Activated CD8-positive, alpha-beta T cell treated with anti-CD3 and anti-CD28 coated beads, Interleukin-2, amount 10 ng/mL, durations not matched to agents 7 days and 5 days (primary cell): ENCODE measurements at regions not wholly inside any gene's neighbourhood (a gene's known extent, or its start where the extent isn't known, plus 50 kb on each side); places are given as distances from the start of the nearest gene placed in this dataset.

ENCODE experiments used
- ATAC-seq: fragments of 150-1000 bp; cut with Tn5 transposase; one replicate; pipeline ENCODE4 v1.10.0; 2021; ENCODE audit warnings: moderate library complexity
- CTCF ChIA-PET: fragments of 350-600 bp; sonication (Branson Sonifier 250); formaldehyde crosslinking; loops from one replicate; lab custom pipeline; 2021; ENCODE audit warnings: antibody characterized with exemption; lab: Charles Lee
- POLR2A ChIA-PET: fragments of 350-600 bp; sonication (Branson Sonifier 250); formaldehyde crosslinking; loops from one replicate; lab custom pipeline; 2021; ENCODE audit warnings: antibody characterized with exemption; lab: Charles Lee
- DNase-seq: peaks from one replicate; pipeline ENCODE4 v3.0.0-alpha.2; 2020
- H3K27ac Mint-ChIP-seq: one replicate; pipeline ENCODE4 v1.8.0; 2021; ENCODE audit warnings: mild to moderate bottlenecking, mixed read lengths
- H3K27me3 Mint-ChIP-seq: one replicate; pipeline ENCODE4 v1.8.0; 2021; ENCODE audit warnings: low read depth, mixed read lengths
- H3K36me3 Mint-ChIP-seq: one replicate; pipeline ENCODE4 v1.8.0; 2021; ENCODE audit warnings: low read depth, mixed read lengths
- H3K4me1 Mint-ChIP-seq: one replicate; pipeline ENCODE4 v1.8.0; 2021; ENCODE audit warnings: low read depth, mixed read lengths
- H3K4me3 Mint-ChIP-seq: one replicate; pipeline ENCODE4 v1.8.0; 2021; ENCODE audit warnings: mild to moderate bottlenecking, mixed read lengths
- H3K9me3 Mint-ChIP-seq: one replicate; pipeline ENCODE4 v1.8.0; 2022; ENCODE audit warnings: mixed read lengths; ENCODE audit not compliant: insufficient read depth

GRCh38 chr15:47390208-47390765 is 327.0 kb upstream of the SEMA6D start:
- H3K27me3 Mint-ChIP-seq = no peaks in the 10 kb centered on the region
- ChIA-PET CTCF (no interaction called here), POLR2A (no interaction called here)
- no peak overlapping the region for H3K27ac Mint-ChIP-seq
- no peak overlapping the region for H3K4me3 Mint-ChIP-seq
- ATAC-seq (no peak), DNase-seq (no peak)
- H3K36me3 Mint-ChIP-seq = no peaks in the 10 kb centered on the region
- no peaks in the 10 kb centered on the region for H3K4me1 Mint-ChIP-seq
- no peaks in the 10 kb centered on the region for H3K9me3 Mint-ChIP-seq

GRCh38 chr15:47394286-47394809 is 323.0 kb upstream of the SEMA6D start:
- no peaks in the 10 kb centered on the region for H3K4me1 Mint-ChIP-seq
- ATAC-seq = no peak
- no peaks in the 10 kb centered on the region for H3K9me3 Mint-ChIP-seq
- no peaks in the 10 kb centered on the region for H3K36me3 Mint-ChIP-seq
- H3K27me3 Mint-ChIP-seq = no peaks in the 10 kb centered on the region
- H3K4me3 Mint-ChIP-seq = no peak overlapping the region
- CTCF ChIA-PET = no interaction called here
- no peak overlapping the region for H3K27ac Mint-ChIP-seq
- POLR2A ChIA-PET = no interaction called here
- DNase-seq = no peak

GRCh38 chr15:47395076-47395475 is 322.2 kb upstream of the SEMA6D start:
- ATAC-seq (no peak), DNase-seq (no peak)
- H3K4me3 Mint-ChIP-seq = no peak overlapping the region
- H3K36me3 Mint-ChIP-seq = no peaks in the 10 kb centered on the region
- no peaks in the 10 kb centered on the region for H3K9me3 Mint-ChIP-seq
- no peaks in the 10 kb centered on the region for H3K4me1 Mint-ChIP-seq
- CTCF ChIA-PET = no interaction called here
- no peaks in the 10 kb centered on the region for H3K27me3 Mint-ChIP-seq
- POLR2A ChIA-PET = no interaction called here
- no peak overlapping the region for H3K27ac Mint-ChIP-seq

DNA sequence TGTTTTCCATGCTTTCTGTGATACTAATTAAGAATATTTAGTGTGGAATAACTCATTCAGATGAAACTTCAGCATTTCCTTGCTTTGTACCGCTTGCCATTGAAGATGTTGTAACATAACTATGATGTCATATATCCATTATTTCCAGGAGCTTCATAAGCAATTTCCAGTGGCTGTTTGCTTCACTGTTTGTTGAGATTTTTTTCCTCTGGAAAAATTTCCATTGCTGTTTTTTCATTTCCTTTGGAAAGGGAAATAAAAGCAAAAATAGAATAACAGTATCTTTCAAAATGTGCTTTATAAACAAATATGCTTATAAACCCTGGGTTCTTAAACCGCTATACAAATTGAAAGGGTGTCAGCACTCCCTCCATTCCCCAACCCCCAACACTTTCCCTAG is 319.6 kb upstream of the SEMA6D start:
- ChIA-PET POLR2A (no interaction called here), CTCF (no interaction called here)
- DNase-seq = no peak
- H3K27me3 Mint-ChIP-seq = no peaks in the 10 kb centered on the region
- H3K4me3 Mint-ChIP-seq = no peak overlapping the region
- ATAC-seq = no peak
- no peaks in the 10 kb centered on the region for H3K4me1 Mint-ChIP-seq
- no peaks in the 10 kb centered on the region for H3K9me3 Mint-ChIP-seq
- no peak overlapping the region for H3K27ac Mint-ChIP-seq
- H3K36me3 Mint-ChIP-seq = no peaks in the 10 kb centered on the region

DNA sequence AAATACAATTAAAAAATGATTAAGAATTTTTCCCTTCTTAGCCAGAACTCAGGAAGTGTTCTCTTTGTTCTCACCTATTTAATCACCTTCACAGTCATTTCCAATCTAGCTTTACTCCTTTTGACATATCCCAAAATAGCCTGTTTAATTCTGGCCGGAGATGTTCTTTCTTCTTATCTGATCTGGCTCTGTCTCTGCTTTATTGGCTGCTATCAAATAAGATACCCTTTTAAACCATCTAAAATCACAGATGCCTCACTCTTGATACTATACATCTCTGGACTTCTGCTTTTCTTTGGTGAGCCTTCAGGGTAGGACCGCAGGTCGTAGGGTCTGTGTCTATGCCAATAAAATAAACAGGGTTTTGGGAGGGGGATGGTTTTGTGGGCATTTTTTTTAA is 319.2 kb upstream of the SEMA6D start:
- no peaks in the 10 kb centered on the region for H3K27me3 Mint-ChIP-seq
- CTCF ChIA-PET = no interaction called here
- no peak for ATAC-seq
- DNase-seq = no peak
- H3K27ac Mint-ChIP-seq = no peak overlapping the region
- no peaks in the 10 kb centered on the region for H3K4me1 Mint-ChIP-seq
- H3K36me3 Mint-ChIP-seq = no peaks in the 10 kb centered on the region
- H3K9me3 Mint-ChIP-seq = no peaks in the 10 kb centered on the region
- H3K4me3 Mint-ChIP-seq = no peak overlapping the region
- POLR2A ChIA-PET = no interaction called here

GRCh38 chr15:47398594-47398993 is 318.7 kb upstream of the SEMA6D start:
- H3K36me3 Mint-ChIP-seq = no peaks in the 10 kb centered on the region
- no peak for DNase-seq
- ChIA-PET CTCF (no interaction called here), POLR2A (no interaction called here)
- no peaks in the 10 kb centered on the region for H3K27me3 Mint-ChIP-seq
- no peak overlapping the region for H3K27ac Mint-ChIP-seq
- no peaks in the 10 kb centered on the region for H3K4me1 Mint-ChIP-seq
- H3K9me3 Mint-ChIP-seq = no peaks in the 10 kb centered on the region
- H3K4me3 Mint-ChIP-seq = no peak overlapping the region
- ATAC-seq = no peak

- H3K27ac Mint-ChIP-seq = no peak overlapping the region
- ATAC-seq (no peak), DNase-seq (no peak)
- no peaks in the 10 kb centered on the region for H3K27me3 Mint-ChIP-seq
- POLR2A ChIA-PET = no interaction called here
- H3K4me3 Mint-ChIP-seq = no peak overlapping the region
- H3K9me3 Mint-ChIP-seq = no peaks in the 10 kb centered on the region
- H3K36me3 Mint-ChIP-seq = no peaks in the 10 kb centered on the region
- CTCF ChIA-PET = no interaction called here
- H3K4me1 Mint-ChIP-seq = no peaks in the 10 kb centered on the region
Measured at GRCh38 chr15:47399100-47399499, 318.2 kb upstream of the SEMA6D start.

GRCh38 chr15:47400603-47401002 is 316.7 kb upstream of the SEMA6D start:
- no peak for DNase-seq
- CTCF ChIA-PET = no interaction called here
- H3K36me3 Mint-ChIP-seq = no peaks in the 10 kb centered on the region
- H3K9me3 Mint-ChIP-seq = no peaks in the 10 kb centered on the region
- no peak for ATAC-seq
- no peak overlapping the region for H3K27ac Mint-ChIP-seq
- POLR2A ChIA-PET = no interaction called here
- no peaks in the 10 kb centered on the region for H3K27me3 Mint-ChIP-seq
- H3K4me3 Mint-ChIP-seq = no peak overlapping the region
- no peaks in the 10 kb centered on the region for H3K4me1 Mint-ChIP-seq

GRCh38 chr15:47401427-47401826 is 315.9 kb upstream of the SEMA6D start:
- Mint-ChIP-seq H3K36me3 (no peaks in the 10 kb centered on the region), H3K4me1 (no peaks in the 10 kb centered on the region), H3K9me3 (no peaks in the 10 kb centered on the region), H3K4me3 (no peak overlapping the region), H3K27me3 (no peaks in the 10 kb centered on the region), H3K27ac (no peak overlapping the region)
- DNase-seq = no peak
- no peak for ATAC-seq
- CTCF ChIA-PET = no interaction called here
- POLR2A ChIA-PET = no interaction called here

- no peak overlapping the region for H3K27ac Mint-ChIP-seq
Measured at GRCh38 chr15:47402829-47403228, 314.5 kb upstream of the SEMA6D start.

DNA sequence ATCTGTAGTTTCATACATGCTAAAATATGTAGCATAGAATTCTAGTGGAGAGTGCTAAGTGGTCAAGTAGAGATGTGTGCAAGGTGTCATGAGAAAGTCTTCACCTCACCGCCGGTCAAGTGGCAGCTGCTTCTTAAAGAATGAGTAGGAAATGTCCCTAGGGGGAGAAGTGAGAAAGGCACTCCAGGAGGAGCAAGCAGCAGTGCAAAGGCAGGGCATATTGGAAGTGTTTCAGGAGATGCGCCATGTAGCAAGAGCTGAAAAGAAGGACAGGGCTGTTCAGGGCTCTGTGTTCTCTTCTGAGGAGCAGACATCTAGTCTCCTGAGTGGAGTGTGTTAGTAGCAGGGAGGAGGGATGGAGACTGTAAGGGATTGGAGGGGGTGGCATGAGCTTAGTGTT is 312.4 kb upstream of the SEMA6D start:
- no peaks in the 10 kb centered on the region for H3K36me3 Mint-ChIP-seq
- no peaks in the 10 kb centered on the region for H3K9me3 Mint-ChIP-seq
- DNase-seq (no peak), ATAC-seq (no peak)
- no peaks in the 10 kb centered on the region for H3K27me3 Mint-ChIP-seq
- no peak overlapping the region for H3K4me3 Mint-ChIP-seq
- CTCF ChIA-PET = no interaction called here
- H3K4me1 Mint-ChIP-seq = no peaks in the 10 kb centered on the region
- no peak overlapping the region for H3K27ac Mint-ChIP-seq
- POLR2A ChIA-PET = no interaction called here

More at GRCh38 chr15:47402829-47403228, 314.5 kb upstream of the SEMA6D start:
- Mint-ChIP-seq H3K36me3 (no peaks in the 10 kb centered on the region), H3K4me1 (no peaks in the 10 kb centered on the region), H3K27me3 (no peaks in the 10 kb centered on the region), H3K4me3 (no peak overlapping the region), H3K9me3 (no peaks in the 10 kb centered on the region)
- ChIA-PET POLR2A (no interaction called here), CTCF (no interaction called here)
- DNase-seq (no peak), ATAC-seq (no peak)

DNA sequence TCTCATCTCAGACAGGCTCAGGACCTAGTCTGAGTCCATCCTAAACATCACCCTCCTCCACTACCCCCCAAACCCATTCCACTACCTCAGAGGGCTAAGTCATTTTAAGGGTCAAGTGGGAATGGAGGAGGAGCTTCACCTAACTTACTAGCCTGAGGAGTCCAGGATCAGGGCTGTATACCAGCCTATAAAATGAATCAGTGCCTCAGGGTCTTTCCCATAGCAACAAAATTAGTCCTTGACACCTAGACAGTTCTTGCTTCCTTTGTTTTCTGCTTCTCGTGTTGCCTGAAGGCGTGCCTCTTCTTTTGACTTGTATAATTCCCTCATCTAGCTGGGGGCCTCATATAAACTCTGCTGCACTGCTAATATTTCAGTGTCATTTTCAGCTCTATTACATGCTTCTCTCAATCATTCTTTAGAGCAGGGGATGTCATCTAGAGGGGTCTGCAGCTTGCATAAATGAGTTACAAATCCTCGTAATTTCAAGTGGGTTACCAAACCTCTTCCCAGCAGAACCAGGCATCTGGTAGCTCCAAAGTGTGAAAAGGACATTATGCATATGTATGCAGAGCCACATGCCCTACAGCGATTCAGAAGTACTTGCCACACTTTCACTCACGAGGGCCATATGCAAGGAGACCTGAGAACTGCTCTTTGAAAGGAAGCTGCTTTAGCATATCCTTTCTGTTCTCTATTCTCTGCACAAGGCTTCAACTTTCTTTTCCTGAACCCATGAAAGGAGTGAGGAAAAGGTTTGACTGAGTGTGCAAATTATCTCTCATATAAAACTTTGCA is 311.7 kb upstream of the SEMA6D start:
- Mint-ChIP-seq H3K27me3 (no peaks in the 10 kb centered on the region), H3K36me3 (no peaks in the 10 kb centered on the region), H3K27ac (no peak overlapping the region), H3K9me3 (no peaks in the 10 kb centered on the region), H3K4me1 (no peaks in the 10 kb centered on the region), H3K4me3 (no peak overlapping the region)
- ChIA-PET CTCF (no interaction called here), POLR2A (no interaction called here)
- no peak for ATAC-seq
- no peak for DNase-seq
